ENCODE measurements at regions not wholly inside any gene's neighbourhood (a gene's known extent, or its start where the extent isn't known, plus 50 kb on each side); places are given as distances from the start of the nearest gene placed in this dataset.
"Not testable (repeated sequence)": the region's sequence is repeated elsewhere in the genome, so short reads cannot be mapped to it uniquely, and the experiment has no call there.

DNA sequence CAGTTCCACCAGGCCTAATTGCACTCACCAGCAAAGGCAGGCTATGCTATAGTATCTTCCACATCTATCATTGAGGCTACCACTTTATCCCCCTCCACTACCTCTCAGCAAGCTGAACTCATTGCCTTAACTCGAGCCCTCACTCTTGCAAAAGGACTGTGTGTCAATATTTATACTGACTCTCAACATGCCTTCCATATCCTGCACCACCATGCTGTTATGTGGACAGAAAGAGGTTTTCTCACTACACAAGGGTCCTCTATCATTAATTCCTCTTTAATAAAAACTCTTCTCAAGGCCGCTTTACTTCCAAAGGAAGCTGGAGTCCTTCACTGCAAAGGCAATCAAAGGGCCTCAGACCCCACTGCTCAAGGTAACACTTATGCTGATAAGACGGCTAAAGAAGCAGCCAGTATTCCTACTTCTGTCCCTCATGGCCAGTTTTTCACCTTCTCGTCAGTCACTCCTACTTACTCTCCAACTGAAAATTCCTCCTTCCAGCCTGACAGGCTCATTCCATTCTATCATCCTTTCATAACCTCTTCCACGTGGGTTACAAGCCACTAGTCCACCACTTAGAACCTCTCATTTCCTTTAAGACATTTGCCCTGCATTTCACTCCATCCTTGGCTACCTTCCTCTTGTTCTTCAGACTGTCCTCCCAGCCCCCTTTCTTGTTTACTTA, 1110.9 kb upstream of the TMEM132C start:
- DNase-seq (ENCODE audit: low read depth) = not testable (repeated sequence)

DNA sequence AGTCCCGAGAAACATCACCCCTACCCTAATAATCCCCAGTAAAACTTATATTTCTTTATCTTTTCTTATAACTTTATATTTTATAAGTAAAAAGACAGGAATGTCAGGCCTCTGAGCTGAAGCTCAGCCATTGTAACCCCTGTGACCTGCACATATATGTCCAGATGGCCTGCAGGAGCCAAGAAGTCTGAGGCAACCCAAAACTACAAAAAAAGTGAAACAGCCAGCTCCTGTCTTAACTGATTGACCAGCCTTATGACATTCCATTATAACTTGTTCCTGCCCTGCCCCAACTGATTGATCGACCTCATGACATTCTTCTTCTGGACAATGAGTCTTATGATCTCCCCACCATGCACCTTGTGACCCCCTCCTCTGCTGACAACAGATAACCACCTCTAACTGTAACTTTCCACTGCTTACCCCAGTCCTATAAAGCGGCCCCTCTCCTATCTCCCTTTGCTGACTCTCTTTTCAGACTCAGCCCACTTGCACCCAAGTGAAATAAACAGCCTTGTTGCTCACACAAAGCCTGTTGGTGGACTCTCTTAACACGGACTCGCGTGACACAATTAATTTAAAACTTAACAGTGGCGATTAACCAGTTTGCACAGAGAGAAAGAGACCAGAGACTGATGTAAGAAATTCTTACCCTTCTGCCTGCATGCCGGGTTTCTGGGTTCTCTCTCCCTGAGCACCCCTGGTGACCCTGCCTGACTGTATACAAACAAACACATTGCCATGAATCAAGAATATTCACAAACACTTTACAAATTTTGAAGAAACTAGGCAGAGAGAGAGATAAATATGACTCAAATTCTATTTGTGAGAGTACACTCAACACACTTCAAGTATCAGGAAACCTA, 1109.2 kb upstream of the TMEM132C start:
- not testable (repeated sequence) for DNase-seq (ENCODE audit: low read depth)

DNA sequence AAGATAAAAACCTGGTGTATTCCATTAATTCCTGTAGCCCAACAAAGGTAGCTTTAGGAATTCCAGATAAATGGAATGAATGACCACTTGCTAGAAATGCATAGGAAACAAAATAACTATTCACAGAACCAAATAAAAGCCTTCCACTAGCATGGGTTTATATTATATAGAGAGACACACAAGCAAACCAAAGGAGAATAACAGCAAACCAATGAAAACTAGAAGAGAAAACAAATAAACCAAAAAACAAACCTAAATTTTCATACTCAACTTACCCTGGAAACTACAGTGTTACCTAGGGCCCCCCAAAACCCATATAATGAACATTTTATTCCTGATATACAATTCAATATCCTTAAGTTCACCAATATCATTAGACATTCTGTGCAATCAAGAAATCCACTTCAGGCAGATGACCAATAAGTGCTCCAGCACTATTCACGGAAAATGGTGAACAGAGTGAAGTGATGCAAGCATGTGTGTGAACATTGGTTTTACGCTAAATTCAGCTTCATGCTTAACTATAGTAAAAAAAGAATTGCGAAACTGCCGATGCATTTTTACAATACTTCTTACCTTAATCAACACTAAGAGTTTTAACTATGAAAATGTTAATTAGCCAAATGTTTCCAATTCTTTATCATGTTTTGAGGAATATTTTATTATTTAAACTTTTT, 1108.4 kb upstream of the TMEM132C start:
- no peak for DNase-seq (ENCODE audit: low read depth)

DNA sequence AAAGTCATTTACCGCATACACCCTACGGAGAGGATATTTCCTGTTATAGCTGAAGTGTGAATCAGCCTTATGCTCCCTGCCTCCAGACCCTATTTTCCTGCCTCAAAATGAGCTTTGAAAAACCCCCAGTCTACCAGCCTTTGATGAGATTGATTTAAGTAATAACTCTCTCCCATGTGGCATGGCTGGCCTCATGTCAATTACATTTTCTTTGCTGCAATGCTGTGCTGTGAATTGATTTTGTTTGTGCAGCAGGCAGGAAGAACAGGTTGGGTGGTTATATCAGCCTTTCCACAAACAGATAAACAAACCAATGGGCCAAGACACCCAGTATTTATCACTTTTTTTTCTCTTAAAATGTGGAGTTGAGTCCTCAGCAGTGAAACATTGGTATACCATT, 1105.5 kb upstream of the TMEM132C start:
- no peak for DNase-seq (ENCODE audit: low read depth)

DNA sequence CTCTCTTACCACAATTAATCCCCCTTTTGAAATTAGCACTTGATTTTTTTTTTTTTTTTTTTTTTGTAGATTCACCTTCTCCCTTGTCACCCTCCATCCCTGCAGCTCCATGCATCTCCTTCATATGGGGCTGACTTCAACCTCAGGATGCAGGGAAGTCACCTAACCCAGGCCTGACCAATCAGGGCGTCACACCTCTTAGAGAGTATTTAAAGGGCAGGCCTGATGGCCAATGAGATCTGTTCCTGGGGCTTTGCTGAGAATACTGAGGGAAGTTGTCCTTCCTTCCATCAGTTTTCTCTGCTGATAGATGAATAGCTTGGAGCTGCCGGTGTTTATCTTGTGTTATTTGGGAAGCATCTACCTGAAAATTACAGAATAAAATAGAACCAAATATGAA, 1104.7 kb upstream of the TMEM132C start:
- DNase-seq (ENCODE audit: low read depth) = peak; percentile 10

DNA sequence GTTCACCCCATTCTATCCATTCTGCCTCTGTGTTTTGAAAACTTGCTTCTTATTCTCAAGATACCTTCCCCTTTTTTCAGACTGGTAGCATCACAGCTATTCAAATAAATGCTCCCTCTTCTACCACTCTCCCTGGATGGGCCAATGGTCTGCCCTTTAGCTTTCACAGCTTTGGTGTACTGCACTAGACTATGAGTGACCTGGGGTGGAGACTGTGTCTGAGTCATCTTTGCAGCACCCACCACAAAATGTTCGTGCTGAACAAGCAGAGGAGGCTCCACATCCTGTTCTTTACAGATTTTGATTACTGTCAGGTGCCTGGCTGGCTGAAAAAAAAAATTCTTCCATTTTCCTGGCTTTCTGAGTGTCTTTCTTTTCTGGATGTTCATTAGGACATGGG, 1104.1 kb upstream of the TMEM132C start:
- peak; percentile 76 for DNase-seq (ENCODE audit: low read depth)

DNA sequence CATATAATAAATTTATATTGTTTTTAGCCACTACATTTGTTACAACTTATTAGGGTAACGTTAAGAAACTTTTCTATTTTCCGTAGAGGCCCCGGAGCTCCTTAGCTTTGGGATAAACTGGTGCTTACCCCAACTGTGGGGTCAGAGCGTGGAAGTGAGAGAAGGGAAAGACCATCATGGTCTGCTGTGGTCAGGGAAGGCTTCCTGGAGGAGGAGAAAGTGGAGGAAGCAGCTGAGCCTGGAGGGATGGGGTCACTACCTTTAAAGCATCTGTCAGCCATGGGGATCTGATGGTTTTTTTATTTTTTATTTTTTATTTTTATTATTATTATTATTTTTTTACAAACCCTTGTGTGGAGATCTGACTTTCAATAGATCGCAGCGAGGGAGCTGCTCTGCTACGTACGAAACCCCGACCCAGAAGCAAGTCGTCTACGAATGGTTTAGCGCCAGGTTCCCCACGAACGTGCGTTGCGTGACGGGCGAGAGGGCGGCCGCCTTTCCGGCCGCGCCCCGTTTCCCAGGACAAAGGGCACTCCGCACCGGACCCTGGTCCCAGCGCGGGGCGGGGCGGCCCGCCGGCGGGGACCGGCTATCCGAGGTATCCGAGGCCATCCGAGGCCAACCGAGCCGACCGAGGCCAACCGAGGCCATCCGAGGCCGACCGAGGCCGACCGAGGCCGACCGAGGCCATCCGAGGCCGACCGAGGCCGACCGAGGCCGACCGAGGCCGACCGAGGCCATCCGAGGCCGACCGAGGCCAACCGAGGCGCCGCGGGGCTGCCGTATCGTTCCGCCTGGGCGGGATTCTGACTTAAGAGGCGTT, 1101.2 kb upstream of the TMEM132C start:
- peak; percentile 82 for DNase-seq (ENCODE audit: low read depth)

DNA sequence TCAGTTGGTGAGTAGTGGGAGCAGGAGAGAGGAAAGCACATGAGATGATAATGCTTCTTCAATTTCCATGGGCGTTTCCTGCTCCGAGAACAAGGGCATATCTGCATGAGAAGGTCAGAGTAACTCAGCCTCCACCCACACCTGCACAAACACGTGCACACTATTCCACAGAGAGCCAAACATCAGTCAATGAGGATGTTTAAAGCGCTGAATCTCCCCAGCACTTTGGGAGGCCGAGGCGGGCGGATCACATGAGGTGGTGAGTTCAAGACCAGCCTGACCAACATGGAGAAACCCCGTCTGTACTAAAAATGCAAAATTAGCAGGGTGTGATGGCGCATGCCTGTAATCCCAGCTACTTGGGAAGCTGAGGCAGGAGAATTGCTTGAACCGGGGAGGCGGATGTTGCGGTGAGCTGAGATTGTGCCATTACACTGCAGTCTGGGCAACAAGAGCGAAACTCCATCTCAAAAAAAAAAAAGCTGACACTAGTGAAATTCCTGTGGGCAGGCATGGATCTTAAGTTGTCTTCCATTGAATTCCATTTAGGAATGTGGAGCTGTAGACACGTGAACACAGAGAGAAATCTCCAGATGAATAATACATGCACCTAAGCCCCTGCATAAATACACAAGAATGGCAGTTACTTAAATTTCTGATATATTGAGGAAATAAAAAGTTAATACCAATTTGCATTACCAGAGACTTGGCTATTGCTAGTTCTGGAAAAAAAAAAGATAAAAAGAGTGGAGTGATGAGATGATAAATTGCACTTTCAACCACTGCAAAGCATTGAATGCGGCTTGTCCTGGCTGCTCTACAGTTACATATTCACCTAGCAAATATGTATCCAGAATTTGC, 1097.4 kb upstream of the TMEM132C start:
- no peak for DNase-seq (ENCODE audit: low read depth)

DNA sequence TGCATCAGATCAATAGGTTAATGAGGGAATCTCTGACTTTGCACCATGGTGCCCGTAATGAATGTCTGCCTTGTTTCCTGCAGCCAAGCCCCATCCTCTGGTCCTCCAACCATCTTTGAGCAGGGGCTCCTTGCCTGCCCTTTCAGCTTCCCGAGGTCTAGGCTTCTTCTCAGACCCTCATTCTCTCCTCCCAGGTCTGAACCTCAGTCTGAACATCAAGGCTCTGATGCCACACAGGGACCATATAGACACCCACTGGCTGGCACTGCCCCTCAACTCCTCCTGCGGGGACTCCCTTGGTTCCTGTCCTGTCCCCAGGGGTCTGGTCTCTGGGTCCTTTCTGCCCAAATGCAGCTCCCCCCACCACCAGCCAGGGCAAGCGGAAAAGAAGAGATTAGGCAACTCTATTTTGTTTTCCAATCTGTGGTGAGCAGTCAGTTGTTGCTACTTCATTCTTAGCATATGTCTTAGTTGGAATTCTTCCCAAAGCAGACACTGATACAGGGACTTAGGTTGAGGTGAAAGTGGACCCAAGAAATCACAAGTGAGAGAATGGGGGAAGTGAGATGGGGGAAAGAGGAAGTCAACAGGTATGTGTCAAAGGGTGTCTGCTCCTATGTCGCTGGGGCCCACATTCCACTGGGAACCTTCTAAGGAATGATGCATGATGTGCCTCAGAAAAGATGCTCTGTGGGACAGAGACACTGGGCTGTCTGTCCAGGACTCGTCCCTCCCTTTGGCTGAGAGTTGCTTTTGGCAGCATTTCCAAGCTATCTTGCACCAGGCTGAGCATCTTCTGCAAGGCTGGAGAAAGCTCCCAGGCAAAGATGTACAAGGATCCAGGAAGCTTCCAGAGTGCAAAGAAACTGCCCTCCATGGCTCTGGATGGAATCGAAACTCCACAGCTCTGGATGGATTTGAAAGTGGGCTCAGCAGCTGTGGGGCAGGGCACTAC, 1096.5 kb upstream of the TMEM132C start:
- DNase-seq (ENCODE audit: low read depth) = no peak

DNA sequence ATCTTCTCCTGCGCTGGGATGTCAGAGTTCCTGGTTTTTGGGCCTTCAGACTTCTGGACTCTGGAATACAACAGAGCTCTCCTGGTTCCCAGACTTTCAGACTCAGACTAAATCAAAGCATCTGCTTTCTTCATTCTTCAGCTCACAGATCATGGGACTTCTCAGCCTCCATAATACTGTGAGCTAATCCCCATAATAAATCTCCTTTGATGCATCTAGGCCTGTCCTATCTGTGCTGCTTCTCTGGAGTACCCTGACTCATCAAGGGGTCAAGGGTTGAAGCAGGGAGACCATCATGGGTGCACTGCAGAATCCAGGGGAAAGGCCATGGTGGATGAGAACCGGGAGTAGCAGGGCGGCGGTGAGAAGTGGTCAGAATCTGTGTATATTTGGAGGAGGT, 1094.1 kb upstream of the TMEM132C start:
- DNase-seq (ENCODE audit: low read depth) = no peak

DNA sequence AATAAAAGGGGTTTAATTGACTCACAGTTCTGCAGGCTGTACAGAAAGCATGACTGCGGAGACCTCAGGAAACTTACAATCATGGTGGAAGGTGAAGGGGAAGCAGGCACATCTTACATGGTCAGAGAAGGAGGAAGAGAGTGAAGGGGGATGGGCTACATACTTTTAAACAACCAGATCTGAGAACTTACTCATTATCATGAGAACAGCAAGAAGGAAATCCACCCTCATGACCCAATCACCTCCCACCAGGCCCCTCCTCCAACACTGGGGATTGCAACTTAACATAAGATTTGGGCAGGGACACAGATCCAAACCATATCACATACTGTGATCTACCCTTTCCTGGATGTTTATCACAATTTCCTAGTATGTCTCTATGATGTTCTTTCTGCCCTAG, 1093.0 kb upstream of the TMEM132C start:
- not testable (repeated sequence) for DNase-seq (ENCODE audit: low read depth)

DNA sequence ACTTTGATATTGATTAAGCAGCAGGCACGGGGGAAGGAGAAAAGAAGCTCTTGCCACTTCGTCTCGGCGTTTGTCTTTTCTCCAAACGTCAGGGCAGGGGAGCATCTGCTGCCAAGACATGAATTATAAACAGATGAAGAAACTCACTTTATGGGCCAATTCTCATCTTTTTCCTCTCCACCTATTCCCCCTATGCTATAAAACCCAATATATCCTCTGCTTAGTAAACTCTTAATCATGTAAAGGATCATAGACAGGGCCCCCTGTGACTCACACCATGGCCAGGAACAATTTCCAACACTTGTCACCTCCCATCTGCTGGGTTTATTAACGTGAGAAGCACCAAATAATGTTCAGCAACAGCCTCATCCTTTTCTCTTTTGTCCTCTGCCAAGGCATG, 1092.1 kb upstream of the TMEM132C start:
- peak; percentile 18 for DNase-seq (ENCODE audit: low read depth)

DNA sequence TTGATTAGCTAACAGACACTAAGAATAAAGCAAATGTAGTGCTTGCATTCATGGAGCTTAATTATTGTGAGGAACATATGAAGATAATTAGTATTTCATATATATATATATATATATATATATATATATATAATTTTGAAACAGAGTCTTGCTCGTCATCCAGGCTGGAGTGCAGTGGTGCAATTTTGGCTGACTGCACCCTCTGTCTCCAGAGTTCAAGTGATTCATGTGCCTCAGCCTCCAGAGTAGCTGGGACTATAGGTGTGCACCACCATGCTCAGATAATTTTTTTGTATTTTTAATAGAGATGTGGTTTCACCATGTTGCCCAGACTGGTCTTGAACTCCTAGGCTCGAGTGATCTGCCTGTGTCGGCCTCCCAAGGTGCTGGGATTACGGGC, 1091.6 kb upstream of the TMEM132C start:
- DNase-seq (ENCODE audit: low read depth) = no peak

DNA sequence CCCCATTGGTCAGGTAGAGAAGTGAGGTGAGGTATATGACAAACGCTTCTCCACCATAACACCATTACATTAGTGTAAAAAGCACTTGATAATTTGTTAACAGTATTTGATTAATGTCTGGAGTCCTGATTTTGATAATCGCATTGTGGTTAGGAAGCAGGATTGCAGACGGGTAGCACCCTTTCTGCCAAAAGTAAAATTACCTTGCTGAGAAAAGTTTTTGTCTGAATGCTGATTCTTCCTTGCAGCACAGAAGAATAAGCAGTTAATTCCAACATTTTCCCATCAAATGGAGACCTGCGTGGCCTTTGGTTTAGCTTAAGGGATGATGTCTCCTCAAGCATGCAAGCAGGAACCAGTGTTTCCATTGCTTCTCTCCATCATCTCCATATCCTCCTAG, 1090.2 kb upstream of the TMEM132C start:
- no peak for DNase-seq (ENCODE audit: low read depth)

DNA sequence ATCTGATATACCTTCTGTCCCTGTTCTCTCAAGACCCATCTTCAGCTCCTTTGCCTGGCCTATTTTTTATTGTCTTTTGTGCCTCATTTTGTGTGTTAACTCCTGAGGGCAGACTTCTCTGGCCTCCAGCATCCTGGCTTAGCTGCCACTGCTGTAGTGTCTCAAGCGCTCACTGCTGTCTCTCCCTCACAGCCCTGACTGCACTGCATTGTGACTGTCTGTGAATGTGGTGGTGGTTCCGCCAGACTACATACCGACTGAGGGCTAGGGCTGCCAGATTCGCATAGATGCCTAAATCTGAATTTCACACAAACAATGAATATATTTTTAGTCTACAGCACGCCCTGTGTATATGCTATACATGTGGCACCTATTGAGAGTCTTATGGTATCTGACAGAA, 1088.9 kb upstream of the TMEM132C start:
- DNase-seq (ENCODE audit: low read depth) = no peak

DNA sequence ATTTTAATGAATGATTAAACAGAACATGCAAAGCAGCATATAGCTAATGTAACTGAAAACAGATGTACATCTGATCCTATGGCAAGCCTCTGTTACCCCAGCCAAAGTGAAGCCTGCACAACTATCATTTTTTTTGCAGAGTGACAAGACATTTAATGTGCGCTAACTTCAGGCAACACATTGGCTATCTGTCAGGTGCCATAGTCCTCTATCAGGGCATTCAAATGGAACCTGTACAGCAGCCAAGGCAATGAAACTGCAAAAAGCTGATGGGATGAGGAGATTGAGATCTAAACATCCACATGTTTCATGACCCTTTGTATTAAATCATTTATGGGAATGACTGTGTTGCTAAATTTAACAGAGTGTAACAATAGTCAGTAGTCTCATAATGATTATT, 1088.5 kb upstream of the TMEM132C start:
- no peak for DNase-seq (ENCODE audit: low read depth)

DNA sequence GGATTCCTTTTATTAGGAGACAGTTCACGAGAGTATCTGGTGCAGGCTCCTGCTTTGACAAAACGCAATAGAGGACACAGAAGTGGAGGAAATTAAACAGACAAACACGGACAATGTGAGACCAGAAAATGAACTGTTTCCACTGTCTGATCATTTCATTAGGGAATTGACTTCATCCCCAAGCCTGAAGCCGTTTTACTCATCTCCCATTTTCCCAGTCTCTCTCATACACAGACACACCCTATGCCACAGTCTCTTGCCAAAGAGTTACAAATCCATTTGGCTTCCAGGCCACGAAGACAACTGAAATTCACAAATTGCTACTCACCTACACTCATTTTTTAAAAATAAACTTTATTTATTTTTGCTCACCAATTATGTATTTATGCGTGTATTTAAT, 1087.8 kb upstream of the TMEM132C start:
- no peak for DNase-seq (ENCODE audit: low read depth)

DNA sequence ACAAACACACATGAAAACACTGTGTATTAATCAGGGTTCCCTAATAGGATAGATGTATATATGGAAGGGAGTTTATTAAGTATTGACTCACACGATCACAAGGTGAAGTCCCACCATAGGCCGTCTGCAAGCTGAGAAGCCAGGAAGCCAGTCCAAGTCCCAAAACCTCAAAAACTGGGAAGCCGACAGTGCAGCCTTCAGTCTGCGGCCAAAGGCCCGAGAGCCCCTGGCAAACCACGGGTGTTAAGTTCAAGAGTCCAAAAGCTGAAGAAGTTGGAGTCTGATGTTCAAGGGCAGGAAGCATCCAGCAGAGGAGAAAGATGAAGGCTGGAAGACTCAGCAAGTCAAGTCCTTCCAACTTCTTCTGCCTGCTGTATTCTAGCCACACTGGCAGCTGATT, 1085.0 kb upstream of the TMEM132C start:
- no peak for DNase-seq (ENCODE audit: low read depth)

DNA sequence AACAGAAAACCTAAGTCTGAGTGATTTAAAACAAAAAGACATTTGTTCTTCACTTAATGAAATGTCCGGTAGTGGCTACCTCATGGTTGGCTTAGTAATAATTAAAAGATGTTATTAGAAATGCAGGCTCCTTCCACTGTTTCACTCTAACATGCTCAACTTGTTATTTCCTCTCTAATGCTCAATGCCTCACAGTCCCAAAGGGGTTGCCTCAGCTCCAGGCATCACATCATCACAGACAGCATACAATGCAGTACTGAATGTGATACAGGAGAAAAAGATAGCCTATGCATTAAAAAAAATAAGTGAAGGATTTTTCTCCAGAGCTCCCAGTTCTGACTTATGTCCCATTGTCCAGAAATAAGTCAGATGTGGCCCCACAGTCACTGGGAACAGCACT, 1077.0 kb upstream of the TMEM132C start:
- DNase-seq (ENCODE audit: low read depth) = no peak

DNA sequence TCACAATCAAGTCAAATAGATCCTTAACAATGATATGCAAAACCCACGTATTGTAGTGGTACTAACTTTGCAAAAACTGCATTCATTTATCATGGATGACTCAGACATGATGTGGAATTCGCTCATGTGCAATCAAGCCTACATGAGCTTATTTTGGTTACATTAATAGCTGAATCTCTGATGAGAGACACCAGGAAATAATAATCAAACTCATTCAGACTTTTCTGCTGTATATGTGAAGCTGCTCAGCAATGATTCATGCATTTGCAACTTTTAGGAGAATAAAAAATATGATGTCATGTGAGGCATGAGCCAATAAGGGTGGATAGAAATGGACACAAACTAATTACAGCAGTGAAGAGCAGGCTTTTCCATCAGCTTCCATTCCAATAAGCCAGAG, 1075.8 kb upstream of the TMEM132C start:
- peak; percentile 59 for DNase-seq (ENCODE audit: low read depth)
